ENCODE measurements at regions not wholly inside any gene's neighbourhood (a gene's known extent, or its start where the extent isn't known, plus 50 kb on each side); places are given as distances from the start of the nearest gene placed in this dataset.

DNA sequence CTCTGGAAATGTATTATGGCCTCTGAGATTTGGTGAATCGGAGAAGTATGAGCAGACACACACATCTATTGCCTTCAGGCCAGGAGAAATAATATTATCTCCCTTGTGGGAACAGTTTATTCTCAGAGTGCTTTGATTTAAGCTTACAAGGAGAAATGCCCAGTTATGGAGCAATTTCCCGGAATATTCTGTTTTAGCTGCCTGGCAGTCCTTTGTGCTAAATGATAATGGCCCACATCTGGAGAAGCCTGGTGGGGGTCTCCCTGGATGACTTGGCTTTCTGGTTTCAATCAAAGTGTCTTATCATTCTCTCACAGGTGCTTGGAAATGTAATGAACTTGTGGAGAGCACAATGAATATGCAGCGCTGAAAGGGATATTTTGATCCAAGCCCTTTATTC lies 389.6 kb upstream of the USP24 start:
- DNase-seq (ENCODE audit: low spot score): no peak
- TF ChIP-seq, protein P1, sequence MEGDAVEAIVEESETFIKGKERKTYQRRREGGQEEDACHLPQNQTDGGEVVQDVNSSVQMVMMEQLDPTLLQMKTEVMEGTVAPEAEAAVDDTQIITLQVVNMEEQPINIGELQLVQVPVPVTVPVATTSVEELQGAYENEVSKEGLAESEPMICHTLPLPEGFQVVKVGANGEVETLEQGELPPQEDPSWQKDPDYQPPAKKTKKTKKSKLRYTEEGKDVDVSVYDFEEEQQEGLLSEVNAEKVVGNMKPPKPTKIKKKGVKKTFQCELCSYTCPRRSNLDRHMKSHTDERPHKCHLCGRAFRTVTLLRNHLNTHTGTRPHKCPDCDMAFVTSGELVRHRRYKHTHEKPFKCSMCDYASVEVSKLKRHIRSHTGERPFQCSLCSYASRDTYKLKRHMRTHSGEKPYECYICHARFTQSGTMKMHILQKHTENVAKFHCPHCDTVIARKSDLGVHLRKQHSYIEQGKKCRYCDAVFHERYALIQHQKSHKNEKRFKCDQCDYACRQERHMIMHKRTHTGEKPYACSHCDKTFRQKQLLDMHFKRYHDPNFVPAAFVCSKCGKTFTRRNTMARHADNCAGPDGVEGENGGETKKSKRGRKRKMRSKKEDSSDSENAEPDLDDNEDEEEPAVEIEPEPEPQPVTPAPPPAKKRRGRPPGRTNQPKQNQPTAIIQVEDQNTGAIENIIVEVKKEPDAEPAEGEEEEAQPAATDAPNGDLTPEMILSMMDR (IDR thresholded peaks at IDR 0.05; ENCODE audit: poor library complexity, severe bottlenecking): no peak

GRCh38 chr1:55604179-55604578 lies 389.0 kb upstream of the USP24 start:
- Histone ChIP-seq H3K27me3 (ENCODE audit: insufficient read depth, poor library complexity, severe bottlenecking) (no peaks in the 10 kb centered on the region), H3K9me3 (ENCODE audit: severe bottlenecking) (no peaks in the 10 kb centered on the region), H3K4me3 (ENCODE audit: severe bottlenecking) (no peak overlapping the region), H3K27ac (ENCODE audit: poor library complexity, severe bottlenecking) (no peak overlapping the region), H3K4me1 (ENCODE audit: insufficient read depth, poor library complexity, severe bottlenecking) (no peaks in the 10 kb centered on the region), H3K36me3 (ENCODE audit: low read depth) (no peaks in the 10 kb centered on the region)
- no peak for ATAC-seq (ENCODE audit: low read depth)
- DNase-seq (ENCODE audit: low spot score): no peak
- TF ChIP-seq, protein P1 (IDR thresholded peaks at IDR 0.05; ENCODE audit: poor library complexity, severe bottlenecking): no peak

More for the DNA sequence above, 389.6 kb upstream of the USP24 start:
- Histone ChIP-seq H3K4me3 (ENCODE audit: severe bottlenecking) (no peak overlapping the region), H3K27me3 (ENCODE audit: insufficient read depth, poor library complexity, severe bottlenecking) (no peaks in the 10 kb centered on the region), H3K36me3 (ENCODE audit: low read depth) (no peaks in the 10 kb centered on the region), H3K4me1 (ENCODE audit: insufficient read depth, poor library complexity, severe bottlenecking) (no peaks in the 10 kb centered on the region), H3K27ac (ENCODE audit: poor library complexity, severe bottlenecking) (no peak overlapping the region), H3K9me3 (ENCODE audit: severe bottlenecking) (no peaks in the 10 kb centered on the region)
- no peak for ATAC-seq (ENCODE audit: low read depth)

DNA sequence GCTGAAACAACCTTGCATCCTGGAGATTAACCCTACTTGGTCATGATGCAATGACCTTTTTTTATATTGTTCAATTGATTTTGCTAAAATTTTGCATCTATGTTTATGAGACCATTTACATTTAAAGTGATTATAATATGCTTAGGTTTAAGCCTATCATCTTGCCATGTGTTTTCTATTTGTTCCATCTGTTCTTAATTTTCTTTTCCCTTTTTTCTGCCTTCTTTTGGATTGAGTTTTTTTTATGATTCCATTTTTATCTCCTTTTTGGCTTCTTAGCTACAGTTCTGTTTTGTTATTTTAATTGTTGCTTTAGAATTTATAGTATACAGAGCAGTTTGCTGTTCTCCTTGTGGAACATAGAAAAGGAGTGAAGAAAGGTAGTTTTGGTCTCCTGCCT lies 385.1 kb upstream of the USP24 start:
- Histone ChIP-seq H3K9me3 (ENCODE audit: severe bottlenecking) (no peaks in the 10 kb centered on the region), H3K4me3 (ENCODE audit: severe bottlenecking) (no peak overlapping the region), H3K4me1 (ENCODE audit: insufficient read depth, poor library complexity, severe bottlenecking) (no peaks in the 10 kb centered on the region), H3K36me3 (ENCODE audit: low read depth) (no peaks in the 10 kb centered on the region), H3K27ac (ENCODE audit: poor library complexity, severe bottlenecking) (no peak overlapping the region), H3K27me3 (ENCODE audit: insufficient read depth, poor library complexity, severe bottlenecking) (no peaks in the 10 kb centered on the region)
- TF ChIP-seq, protein P1 (IDR thresholded peaks at IDR 0.05; ENCODE audit: poor library complexity, severe bottlenecking): no peak
- ATAC-seq (ENCODE audit: low read depth) (no peak), DNase-seq (ENCODE audit: low spot score) (no peak)

DNA sequence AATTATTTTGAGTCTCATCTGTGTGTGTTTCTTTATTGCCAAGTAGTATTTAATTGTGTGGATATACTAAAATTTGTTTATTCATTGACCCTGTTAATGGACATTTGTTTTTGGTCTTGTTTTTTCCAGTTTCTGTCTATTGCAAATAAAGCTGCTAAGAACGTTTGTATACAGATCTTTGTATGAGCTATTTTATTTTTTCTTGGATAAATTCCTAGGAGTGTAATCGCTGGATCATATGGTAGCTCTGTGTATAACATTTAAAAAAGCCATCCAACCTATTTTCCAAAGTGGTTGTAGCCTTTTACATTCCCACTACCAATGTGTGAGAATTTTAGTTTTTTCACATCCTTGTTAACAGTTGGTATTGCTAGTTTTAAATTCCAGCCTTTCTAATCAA lies 382.7 kb upstream of the USP24 start:
- Histone ChIP-seq H3K36me3 (ENCODE audit: low read depth) (no peaks in the 10 kb centered on the region), H3K4me3 (ENCODE audit: severe bottlenecking) (no peak overlapping the region), H3K4me1 (ENCODE audit: insufficient read depth, poor library complexity, severe bottlenecking) (no peaks in the 10 kb centered on the region), H3K9me3 (ENCODE audit: severe bottlenecking) (no peaks in the 10 kb centered on the region), H3K27me3 (ENCODE audit: insufficient read depth, poor library complexity, severe bottlenecking) (no peaks in the 10 kb centered on the region), H3K27ac (ENCODE audit: poor library complexity, severe bottlenecking) (no peak overlapping the region)
- no peak for ATAC-seq (ENCODE audit: low read depth)
- no peak for DNase-seq (ENCODE audit: low spot score)
- TF ChIP-seq, protein P1 (IDR thresholded peaks at IDR 0.05; ENCODE audit: poor library complexity, severe bottlenecking): no peak

DNA sequence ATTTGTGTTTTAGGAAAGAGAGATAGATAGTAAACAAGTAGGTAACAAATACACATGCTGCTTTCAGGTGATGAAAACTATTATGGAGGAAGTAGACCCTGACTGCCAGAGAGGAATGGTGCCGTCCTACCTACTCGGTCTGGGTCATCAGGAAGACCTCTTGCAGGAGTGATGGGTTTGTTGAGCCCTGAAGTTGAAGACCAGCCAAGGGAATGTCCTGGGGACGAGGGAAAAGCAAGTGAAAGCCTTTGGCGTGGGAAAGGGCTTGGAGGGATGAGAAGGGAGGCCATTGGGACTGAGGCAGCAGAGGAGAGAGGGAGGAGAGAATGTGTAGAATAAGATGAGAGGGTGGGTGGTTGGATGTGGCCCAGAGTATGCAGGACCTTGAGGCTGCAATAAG lies 379.5 kb upstream of the USP24 start:
- Histone ChIP-seq H3K9me3 (ENCODE audit: severe bottlenecking) (no peaks in the 10 kb centered on the region), H3K36me3 (ENCODE audit: low read depth) (no peaks in the 10 kb centered on the region), H3K4me1 (ENCODE audit: insufficient read depth, poor library complexity, severe bottlenecking) (peaks cover 3% of the 10 kb centered on the region), H3K27ac (ENCODE audit: poor library complexity, severe bottlenecking) (no peak overlapping the region), H3K27me3 (ENCODE audit: insufficient read depth, poor library complexity, severe bottlenecking) (no peaks in the 10 kb centered on the region), H3K4me3 (ENCODE audit: severe bottlenecking) (no peak overlapping the region)
- no peak for ATAC-seq (ENCODE audit: low read depth)
- TF ChIP-seq, protein P1 (IDR thresholded peaks at IDR 0.05; ENCODE audit: poor library complexity, severe bottlenecking): no peak
- DNase-seq (ENCODE audit: low spot score): no peak

All from RWPE2 (cell line).